HG03045 (cell line): ENCODE measurements at regions not wholly inside any gene's neighbourhood (a gene's known extent, or its start where the extent isn't known, plus 50 kb on each side); places are given as distances from the start of the nearest gene placed in this dataset.

Experiments
- ATAC-seq: cut with Tn5 transposase; IDR thresholded peaks from one replicate; pipeline ENCODE4 v1.9.1; 2021; ENCODE audit warnings: mild to moderate bottlenecking, moderate library complexity; ENCODE audit not compliant: unreplicated experiment

DNA sequence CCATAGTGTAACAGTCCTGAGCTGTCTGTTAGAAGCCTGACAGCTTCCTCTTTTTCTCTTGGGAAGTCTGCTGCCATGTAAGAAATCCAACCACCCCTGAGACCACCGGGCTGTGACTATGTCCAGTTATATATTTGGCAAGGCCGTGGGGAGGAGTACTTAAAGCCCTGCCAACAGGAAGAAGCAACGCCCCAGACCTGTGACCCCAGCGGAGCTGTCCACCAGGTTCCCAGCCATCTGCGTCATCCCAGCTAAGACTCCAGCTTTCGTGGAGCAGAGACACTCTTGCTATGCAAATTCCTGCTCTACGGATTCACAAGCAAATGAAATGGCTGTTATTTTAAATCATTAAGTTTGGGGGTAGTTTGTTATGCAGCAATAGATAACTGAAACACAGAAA lies 417.3 kb downstream of the TLE4 start:
- ATAC-seq: no peak

DNA sequence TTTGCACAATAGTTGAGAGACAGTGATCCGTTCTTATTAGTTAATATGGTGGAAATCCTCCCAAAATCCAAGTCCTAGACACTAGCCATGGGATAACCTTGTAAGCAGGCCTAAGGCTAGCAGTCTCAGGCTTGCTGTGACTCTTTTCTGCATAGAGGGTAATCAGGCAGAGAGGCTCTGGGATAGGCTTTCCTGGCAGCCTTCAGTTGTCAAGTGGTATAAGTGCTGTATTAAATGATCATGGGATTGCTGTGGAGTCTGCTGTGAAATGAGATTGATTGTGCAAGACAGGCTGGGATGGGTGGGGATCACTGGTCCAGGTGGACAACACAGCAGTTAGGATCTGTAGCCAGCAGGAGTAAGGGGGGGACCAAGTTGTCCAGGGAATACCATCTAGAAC lies 416.4 kb downstream of the TLE4 start:
- ATAC-seq: no peak

DNA sequence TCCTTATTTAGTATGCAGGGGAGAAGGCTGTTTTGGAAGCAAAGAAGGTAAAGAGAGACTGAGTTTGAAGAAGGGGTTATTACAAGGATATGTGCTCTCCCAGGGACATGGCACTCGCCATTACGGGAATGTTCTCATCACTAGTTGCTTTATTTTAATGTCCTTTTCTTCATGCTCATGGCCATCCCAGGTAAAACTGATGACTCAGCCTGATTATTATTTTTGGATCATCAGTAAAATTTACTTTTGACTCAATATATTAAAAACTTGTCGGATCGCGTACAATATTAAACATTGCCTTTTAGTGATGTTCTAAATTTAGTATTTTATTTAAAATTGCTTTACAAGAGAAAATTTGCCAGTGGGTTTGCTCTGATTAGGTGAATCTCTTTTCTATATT lies 414.7 kb downstream of the TLE4 start:
- no peak for ATAC-seq

DNA sequence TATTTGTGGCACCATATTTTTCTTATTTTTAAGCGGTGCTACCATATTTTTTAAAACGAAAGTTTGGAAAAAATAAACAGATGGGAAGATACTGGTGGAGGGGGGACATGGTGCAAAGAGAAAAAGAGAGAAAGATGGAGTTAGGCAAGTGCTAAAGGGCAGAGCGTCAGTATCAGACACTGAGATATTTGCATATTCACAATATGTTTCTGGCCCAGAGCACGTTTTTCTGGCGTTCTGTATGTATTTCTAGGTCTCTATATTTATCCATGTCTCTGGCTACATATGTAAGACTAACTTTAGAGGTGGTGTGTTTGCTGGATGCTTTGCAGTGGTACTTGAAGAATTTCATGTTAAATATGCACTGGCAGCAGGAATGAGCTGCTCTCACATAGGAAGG lies 414.0 kb downstream of the TLE4 start:
- ATAC-seq: no peak

DNA sequence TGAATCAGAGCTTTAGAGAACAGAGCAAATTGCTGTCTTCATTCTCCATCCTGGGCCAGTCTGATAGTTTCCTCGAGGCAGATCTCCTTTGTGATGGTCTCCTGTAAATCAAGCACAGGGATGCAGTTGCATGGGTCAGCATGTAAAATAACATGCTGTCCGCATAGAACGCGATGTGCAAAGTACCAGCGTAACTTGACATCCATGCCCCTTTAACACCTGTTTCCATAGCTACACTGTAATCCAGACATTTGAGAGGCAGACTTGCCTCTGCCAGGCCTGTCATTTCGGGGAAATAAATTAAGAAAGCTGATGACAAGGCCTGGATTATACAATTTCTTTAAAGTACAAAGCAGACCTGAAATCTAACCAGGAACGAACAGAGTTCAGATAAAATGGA lies 413.5 kb downstream of the TLE4 start:
- no peak for ATAC-seq

DNA sequence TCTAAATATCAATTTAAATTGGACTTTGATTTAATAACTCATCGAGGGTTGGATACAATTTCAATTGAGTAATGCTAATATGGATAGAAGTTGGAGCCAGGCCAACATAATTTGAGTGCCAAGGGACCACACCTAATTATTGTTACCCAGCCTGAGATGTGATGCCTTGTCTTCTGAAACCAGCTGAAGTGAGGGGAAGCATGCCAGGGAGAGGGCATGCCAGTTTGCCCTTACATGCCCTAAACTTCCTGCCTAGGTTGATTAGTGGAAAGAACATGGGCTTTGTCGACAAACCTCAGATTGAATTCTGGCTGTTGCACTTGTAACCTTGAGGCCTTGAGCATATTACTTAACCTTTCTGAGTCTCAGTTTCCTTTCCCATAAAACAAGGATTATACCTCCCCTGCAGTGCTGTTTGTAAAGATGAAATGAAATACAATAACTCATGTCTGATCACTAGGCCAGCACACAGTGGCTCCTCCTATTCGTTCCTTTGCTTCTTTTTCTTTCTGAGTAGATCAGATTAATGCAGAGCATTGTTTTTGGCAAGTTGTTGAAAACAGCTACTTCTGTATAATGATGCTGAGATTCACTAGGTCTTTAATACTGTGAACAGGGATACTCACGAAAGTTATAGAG lies 412.8 kb downstream of the TLE4 start:
- no peak for ATAC-seq

DNA sequence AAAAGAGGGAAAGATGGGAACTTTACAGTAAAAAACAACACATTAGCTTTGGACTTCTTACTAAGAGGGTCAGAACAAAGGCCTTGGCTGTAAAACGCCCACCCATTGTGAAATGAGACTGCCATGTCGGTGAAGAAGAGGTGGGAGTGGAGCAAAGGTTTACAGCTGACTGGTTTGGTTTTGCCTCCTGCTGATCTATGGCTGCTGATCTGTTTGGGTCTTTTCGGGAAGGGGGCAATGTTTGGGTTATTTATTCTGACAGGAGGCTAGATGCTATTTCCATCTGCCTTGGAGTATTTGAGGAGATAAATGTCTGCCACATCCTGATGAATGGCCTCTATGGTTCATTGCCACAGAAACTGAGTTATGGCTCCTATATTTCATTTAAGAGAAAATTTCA lies 408.7 kb downstream of the TLE4 start:
- ATAC-seq: no peak

DNA sequence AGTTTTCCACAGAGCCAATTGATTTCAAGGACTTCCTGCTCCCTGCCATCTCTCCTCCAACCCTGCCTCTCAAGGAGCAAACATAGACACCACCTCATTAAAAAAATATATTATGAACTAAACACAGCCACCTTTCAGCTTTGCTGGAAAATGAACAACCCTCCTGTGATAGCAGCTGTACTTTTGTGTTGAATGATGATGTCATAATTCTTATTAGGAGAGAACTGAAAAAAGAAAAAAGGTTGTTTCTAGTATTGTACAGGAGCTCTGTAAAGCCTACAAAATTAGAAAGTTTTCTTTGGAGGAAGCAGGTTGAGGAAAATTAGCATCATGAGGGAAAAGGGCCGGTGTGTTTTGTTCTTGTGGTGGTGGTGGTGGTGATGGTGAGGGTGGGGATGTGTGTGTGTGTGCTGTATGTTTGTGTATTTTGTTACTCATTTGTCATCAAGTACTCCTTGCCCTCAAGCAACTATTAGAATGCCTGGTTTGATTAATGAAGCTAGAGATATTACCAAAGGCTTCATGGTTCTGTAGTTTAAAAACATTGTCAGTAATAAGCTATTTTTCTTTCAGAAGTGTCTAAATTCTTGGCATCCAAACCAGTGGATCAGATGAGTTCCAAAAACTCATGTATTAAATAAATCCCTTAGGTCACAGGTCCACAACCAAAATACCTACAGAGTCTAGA lies 405.9 kb downstream of the TLE4 start:
- no peak for ATAC-seq

DNA sequence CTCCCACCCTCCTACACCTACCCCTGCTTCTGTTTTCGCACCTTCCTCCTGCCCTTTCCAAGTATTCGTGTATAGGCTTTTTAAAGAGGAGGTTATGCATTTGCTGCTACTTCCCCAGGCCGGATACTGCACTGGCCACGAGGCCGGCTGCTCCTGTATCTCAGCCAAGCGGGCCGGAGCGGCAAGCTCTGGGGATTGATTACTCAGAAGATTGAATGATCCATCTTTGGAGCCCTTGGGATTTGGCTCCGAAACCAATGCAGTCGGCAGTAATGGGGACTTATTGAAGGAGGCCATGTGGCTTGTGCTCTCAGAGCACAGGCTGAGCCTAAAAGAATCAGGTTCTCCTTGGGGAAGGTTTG lies 405.3 kb downstream of the TLE4 start:
- no peak for ATAC-seq

DNA sequence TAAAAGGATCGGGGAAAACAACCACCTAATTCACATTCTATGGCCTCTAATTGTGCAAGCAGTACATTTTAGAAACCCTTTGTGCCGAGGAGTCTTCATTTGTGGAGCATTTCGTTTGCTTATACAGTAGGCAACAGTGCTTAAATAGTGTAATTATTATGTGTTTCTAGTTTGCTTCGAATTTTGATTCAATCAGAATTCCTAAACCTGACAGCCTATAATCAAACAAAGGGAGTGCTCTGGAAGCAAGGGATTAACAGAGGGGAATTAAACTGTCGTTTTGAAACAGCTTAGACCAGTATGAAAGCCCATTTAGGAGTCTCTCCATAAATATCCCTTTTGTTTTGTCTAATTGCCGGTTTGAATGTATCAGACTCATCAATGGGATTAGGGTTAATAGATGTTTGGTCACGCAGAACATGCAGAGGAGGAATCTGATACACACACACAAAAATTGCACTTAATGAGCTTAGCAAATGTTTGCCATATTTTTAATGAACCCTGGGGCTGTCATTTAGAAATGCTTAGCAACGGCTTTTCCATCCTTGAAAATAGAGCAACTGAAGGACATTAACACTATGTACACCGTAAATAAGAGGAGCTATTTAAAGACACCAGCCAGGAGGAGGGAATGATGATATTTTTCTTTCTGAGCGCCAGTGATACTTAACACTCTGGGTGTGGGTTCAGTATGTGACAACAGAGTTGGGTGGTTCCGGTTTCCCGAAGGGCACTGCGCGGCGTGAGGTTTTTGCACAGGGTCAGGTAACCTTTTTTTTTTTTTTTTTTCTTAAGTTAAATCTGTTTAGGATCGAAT lies 404.7 kb downstream of the TLE4 start:
- no peak for ATAC-seq

DNA sequence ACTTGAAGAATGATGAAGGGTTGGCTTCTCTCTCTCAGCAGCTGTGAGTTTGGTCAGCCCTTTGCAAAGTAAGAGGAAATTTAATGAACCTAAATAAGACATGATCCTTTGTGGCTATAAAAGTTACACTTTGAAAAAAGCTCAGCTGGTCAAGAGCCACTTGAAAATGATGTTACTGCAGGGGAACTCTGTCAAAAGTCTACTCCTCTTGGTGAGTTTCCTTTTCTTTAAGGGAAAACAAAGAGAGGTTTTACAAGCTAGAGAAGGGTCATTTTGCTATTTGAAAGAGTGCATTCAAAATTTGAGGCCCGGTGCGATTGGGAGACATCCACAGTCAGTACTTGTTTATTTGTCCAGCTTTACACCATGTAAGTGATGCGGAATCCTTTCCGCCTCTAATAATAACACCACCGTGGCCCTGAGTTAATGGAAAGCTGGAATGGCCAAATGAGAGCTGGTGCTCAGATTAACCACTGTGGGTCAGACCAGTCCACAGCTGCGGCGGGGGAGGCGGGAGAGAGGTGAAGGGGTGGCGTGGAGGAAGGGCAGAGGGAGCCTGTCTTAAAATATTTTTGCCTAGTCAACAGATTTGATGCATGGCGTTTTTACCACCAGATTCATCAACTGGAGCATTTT lies 404.0 kb downstream of the TLE4 start:
- no peak for ATAC-seq

DNA sequence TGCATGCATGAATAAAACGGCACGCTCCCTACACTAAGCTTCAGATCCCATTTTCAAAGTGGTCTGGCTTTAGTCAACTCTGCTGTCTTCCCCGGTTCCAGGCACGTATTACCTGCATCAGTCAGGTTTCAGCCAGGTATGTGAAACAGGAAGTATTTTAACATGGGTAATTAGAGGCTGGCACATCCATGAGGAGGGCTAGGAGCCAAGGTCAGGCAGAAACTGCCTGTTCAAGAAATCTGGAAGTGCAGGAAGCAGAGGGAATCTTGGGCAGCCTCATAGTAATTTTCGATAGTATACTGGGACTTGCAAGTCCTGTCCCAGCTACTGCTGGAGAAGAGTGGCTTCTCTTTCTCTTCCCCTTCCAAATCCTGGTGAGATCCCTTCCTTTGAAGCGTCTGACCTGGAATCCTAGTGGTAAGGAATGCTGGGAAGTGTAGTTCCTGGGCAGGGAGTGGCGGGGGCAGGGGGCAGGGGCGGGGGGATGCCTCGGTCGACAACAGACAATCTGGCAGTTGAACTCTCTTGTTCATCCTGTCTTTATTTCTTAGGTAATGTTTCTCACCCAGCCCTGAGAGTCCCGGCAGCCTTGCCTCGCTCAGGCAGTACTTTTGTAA lies 403.1 kb downstream of the TLE4 start:
- ATAC-seq: no peak

DNA sequence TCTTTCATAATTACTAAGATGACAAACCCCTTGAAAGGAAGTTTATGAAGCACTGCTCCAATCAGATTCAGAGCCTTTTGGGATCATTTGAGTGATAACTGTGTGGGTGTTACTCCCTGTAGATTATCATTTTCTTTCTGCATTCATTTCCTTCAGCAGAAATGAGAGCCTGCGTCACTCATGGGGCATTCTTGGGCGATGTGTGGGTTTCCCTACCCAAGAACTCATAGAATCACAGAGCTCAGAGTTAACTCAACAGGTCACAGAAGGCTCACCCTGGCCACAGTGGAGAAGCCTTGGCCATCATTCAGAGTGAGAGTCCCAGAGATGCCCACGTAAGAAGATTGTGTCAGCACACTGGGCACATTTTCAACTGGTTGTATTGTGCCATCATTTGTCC lies 401.9 kb downstream of the TLE4 start:
- no peak for ATAC-seq

DNA sequence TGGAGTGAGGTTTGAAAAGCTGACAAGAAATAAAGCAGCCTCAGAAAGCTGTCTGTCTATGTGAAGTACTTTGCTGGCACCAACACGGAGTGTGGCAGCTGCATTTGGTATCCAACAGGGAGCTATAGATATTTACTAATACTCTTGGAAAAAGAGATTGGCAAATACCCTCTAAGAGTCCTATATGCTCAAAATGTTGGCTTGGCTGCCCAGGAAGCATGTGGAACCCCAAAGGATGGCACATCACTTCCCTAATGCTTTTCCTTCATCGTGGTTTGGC lies 398.3 kb downstream of the TLE4 start:
- no peak for ATAC-seq

DNA sequence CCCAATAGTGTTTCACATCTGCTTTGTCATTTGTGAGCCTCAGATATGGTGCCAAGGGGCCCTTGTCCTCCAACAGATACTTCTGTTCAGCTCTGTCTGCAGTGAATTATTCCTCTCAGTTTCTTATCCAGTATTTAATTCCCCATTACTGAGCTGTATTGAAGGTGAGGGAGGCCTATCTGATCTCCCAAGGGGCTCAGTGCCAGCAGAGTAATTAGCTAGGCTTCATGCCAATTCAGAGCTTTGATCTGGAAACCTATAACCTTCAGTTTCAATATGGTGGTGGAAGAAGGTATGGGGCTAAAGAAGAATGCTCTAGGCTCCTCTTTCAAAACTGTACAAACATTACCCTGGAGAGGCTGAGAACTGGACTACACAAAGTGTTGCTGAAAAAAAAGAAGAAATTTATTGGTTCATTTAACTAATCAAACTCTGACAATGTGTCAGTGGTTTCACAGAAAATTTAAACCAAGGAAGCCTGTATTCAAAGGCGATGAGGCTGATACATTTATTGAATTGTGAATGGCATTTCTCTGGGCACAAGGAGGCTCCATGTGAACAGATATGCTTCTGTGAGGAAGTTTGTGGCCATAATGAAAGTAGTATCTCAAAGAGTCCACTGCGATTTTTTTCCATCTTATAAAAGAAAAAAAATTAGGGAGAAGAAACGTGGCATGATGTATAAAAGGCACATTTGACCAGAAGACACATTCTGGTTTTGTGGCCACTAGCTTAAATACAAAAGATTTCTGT lies 397.8 kb downstream of the TLE4 start:
- ATAC-seq: no peak

DNA sequence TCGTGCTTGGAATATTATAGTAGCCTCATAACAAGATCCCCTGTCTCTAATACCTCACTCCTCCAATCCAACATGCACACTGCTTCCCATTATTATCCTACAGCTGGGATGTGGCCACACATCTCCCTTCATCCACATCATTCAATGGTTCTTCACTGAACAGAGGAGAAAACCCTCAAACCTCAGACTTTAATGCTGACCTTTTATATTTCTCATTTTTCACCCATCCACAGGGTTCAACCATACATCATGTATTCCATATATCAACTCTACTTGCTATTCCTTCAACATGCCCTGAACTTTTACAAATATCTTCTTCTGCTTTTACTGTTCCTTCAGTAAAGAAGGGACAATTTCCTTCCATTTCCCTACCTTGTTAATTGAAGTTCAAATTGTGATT lies 396.8 kb downstream of the TLE4 start:
- ATAC-seq: no peak

DNA sequence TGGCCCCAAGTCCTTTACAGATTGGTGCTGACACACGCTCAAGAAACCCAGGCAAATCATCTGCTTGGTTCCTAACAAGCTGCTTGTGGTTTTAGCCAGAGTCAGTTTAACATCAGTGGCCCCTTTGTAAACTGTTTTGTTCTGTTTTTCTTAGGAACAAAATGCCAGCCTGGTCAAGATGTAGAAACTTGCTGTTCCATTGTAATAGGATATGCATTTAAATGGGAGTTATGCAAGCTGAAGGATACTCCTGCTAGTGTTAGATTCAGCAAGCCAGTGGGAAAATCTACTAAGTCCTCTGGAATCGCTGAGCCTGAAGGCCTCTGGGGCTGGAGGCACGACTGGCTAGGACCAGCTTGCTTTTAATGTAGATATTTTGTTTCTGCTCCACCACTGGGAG lies 391.1 kb downstream of the TLE4 start:
- no peak for ATAC-seq

DNA sequence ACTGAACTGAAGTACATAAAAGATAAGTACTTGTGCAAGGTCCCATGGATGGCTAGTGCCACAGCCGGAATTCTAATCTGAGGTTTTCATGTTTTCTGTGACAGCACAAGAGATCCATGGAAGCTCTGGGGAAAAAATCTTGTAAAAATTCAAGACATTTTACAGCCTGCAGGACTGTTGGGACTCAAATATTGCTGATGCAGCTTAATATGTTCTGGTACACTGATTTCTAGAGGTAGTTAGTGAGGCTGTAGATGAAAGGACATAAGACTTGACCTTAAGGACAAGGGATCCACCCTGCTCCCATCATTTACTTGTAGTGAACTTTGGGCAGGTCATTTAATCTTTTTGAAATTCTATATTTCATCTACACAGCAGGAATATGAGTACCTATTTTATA lies 390.4 kb downstream of the TLE4 start:
- no peak for ATAC-seq

DNA sequence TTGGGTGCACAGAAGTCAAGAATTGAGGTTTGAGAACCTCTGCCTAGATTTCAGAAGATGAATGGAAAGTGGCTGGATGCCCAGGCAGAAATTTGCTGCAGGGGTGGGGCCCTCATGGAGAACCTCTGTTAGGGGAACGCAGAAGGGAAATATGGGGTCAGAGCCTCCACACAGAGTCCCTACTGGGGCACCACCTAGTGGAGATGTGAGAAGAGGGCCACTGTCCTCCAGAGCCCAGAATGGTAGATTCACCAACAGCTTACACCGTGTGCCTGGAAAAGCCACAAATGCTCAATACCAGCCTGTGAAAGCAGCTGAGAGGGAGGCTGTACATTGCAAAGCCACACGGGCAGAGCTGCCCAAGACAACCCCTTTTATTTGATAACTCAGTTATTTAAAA lies 383.5 kb downstream of the TLE4 start:
- ATAC-seq: no peak

DNA sequence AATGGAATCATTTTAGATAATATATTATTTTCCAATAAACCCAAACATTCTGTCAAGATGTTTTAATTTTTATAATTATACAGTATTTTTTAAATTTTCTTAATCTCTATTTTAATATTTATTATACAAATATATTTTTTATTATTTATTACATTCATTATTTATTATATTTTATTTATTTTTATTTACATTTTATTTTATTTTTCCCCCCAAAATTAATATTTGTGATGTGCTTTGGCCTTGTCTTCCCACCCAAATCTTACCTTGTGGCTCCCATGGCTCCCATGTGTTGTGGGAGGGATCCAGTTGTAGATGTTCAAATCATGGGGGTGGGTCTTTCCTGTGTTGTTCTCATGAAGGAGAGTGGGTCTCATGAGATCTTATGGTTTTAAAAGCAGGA lies 382.1 kb downstream of the TLE4 start:
- ATAC-seq: no peak

DNA sequence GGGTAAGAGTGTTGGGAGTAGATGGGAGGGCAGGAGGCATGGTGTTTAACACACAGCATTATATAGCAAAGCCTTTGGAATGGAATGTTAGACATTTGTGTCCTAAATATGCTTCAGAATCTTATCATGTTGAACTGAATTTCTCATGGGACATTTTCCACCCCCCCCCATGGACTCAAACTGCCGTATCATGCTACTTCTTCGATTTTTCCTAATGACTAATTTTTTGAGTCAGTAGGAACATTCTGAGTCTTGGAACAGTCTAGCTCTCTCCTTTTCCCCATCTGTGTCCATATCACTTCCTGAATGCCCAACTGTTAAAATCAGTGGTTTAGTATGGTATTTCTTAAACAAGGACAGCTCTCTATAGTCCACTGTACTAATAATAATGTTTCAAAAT lies 380.6 kb downstream of the TLE4 start:
- no peak for ATAC-seq
